ENCODE measurements at regions not wholly inside any gene's neighbourhood (a gene's known extent, or its start where the extent isn't known, plus 50 kb on each side); places are given as distances from the start of the nearest gene placed in this dataset.

DNA sequence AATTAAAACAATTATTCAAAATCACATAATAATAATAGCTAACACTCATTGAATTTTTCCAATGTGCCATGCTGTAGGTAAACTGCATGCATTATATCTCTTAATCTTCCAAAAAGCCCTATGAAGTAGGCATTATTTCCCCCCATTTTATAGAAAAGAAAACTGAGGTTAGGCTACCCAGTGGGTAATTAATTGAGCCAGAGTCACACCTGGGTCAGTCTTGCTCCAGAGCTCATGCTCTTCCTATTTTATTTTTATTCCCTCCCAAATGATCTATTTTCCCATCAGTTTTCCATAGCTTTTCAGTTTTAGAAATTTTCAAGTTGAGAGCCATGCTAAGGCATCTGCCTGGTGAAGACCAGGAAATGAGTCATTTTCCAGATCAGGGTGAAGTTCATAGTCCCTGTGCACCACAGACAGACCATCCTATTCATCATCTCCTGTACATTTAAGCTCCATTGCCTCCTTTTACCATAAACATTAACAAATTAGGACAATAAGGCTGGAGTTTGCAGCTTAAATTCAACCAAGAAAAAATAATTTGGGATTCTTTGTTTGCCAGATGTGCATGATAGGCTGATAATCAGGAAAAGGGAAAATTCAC is 417.3 kb downstream of the OTOL1 start:
- TF ChIP-seq EZH2 (IDR thresholded peaks at IDR 0.05; ENCODE audit: low read length, unreplicated experiment) = no peak
- TF ChIP-seq, protein P1, sequence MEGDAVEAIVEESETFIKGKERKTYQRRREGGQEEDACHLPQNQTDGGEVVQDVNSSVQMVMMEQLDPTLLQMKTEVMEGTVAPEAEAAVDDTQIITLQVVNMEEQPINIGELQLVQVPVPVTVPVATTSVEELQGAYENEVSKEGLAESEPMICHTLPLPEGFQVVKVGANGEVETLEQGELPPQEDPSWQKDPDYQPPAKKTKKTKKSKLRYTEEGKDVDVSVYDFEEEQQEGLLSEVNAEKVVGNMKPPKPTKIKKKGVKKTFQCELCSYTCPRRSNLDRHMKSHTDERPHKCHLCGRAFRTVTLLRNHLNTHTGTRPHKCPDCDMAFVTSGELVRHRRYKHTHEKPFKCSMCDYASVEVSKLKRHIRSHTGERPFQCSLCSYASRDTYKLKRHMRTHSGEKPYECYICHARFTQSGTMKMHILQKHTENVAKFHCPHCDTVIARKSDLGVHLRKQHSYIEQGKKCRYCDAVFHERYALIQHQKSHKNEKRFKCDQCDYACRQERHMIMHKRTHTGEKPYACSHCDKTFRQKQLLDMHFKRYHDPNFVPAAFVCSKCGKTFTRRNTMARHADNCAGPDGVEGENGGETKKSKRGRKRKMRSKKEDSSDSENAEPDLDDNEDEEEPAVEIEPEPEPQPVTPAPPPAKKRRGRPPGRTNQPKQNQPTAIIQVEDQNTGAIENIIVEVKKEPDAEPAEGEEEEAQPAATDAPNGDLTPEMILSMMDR (conservative IDR thresholded peaks at IDR 0.05; ENCODE audit: low read depth, low read length) = no peak
